SJCRH30 (cell line): ENCODE measurements at regions not wholly inside any gene's neighbourhood (a gene's known extent, or its start where the extent isn't known, plus 50 kb on each side); places are given as distances from the start of the nearest gene placed in this dataset.
"Not testable (repeated sequence)": the region's sequence is repeated elsewhere in the genome, so short reads cannot be mapped to it uniquely, and the experiment has no call there.

Experiments used
- DNase-seq, 2 experiments: peaks; one replicate each; pipeline ENCODE4 v3.0.0-alpha.2; 2015 to 2020
- H3K27ac ChIP-seq: fragments of 250-450 bp; sonication (Bioruptor Pico); 2 replicates; pipeline ENCODE4 v1.5.1; 2020; ENCODE audit warnings: mild to moderate bottlenecking, moderate library complexity
- H3K27me3 ChIP-seq: fragments of 250-450 bp; sonication (Bioruptor Pico); 2 replicates; pipeline ENCODE4 v1.5.1; 2020; ENCODE audit warnings: mild to moderate bottlenecking, moderate library complexity
- H3K36me3 ChIP-seq: fragments of 250-450 bp; sonication (Bioruptor Pico); 2 replicates; pipeline ENCODE4 v1.5.1; 2020; ENCODE audit warnings: mild to moderate bottlenecking, moderate library complexity
- H3K4me1 ChIP-seq: fragments of 250-450 bp; sonication (Bioruptor Pico); 2 replicates; pipeline ENCODE4 v1.5.1; 2020; ENCODE audit warnings: mild to moderate bottlenecking, moderate library complexity
- H3K4me3 ChIP-seq: fragments of 250-450 bp; sonication (Bioruptor Pico); 2 replicates; pipeline ENCODE4 v1.5.1; 2020; ENCODE audit warnings: mild to moderate bottlenecking, moderate library complexity
- H3K9me3 ChIP-seq: fragments of 250-450 bp; sonication (Bioruptor Pico); replicated peaks from 2 replicates; pipeline ENCODE4 v1.5.1; 2020; ENCODE audit warnings: mild to moderate bottlenecking, moderate library complexity

GRCh38 chr13:54775501-54776191 is 1747.0 kb downstream of the OLFM4 start:
- no peaks in the 10 kb centered on the region for H3K27me3 ChIP-seq
- no peaks in the 10 kb centered on the region for H3K4me1 ChIP-seq
- no peak overlapping the region for H3K4me3 ChIP-seq
- no peaks in the 10 kb centered on the region for H3K9me3 ChIP-seq
- DNase-seq = peak; percentile 19 to 39
- no peak overlapping the region for H3K27ac ChIP-seq
- H3K36me3 ChIP-seq = no peaks in the 10 kb centered on the region

DNA sequence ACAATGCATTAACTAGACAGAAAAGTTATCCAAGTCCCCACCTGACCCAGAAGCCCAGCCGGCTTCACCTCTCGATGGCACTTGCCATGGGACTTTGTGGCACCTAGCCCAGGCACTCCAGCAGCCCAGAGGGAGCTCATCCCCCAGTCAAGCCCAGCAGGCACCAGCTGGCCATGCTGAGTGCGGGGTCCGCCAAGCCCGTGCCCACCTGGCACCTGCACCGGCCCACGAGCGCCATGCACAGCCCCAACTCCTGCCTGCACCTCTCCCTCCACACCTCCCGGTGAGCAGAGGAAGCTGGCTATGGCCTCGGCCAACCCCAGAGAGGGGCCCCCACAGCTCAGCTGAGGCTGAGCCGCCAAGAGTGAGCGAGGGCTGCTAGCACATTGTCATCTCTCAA is 1759.1 kb downstream of the OLFM4 start:
- no peak for DNase-seq
- Histone ChIP-seq H3K9me3 (no peaks in the 10 kb centered on the region), H3K27me3 (no peaks in the 10 kb centered on the region), H3K27ac (no peak overlapping the region), H3K4me1 (no peaks in the 10 kb centered on the region), H3K36me3 (no peaks in the 10 kb centered on the region), H3K4me3 (no peak overlapping the region)

- no peaks in the 10 kb centered on the region for H3K27me3 ChIP-seq
- DNase-seq = peak; percentile 90 to 92
- H3K27ac ChIP-seq = peak overlapping the region; percentile 80
- no peaks in the 10 kb centered on the region for H3K4me1 ChIP-seq
- H3K9me3 ChIP-seq = no peaks in the 10 kb centered on the region
- H3K4me3 ChIP-seq = peak overlapping the region; percentile 62
- no peaks in the 10 kb centered on the region; the same call in 1 of the 2 replicates for H3K36me3 ChIP-seq
Measured at GRCh38 chr13:54799621-54800226, 1771.1 kb downstream of the OLFM4 start.

DNA sequence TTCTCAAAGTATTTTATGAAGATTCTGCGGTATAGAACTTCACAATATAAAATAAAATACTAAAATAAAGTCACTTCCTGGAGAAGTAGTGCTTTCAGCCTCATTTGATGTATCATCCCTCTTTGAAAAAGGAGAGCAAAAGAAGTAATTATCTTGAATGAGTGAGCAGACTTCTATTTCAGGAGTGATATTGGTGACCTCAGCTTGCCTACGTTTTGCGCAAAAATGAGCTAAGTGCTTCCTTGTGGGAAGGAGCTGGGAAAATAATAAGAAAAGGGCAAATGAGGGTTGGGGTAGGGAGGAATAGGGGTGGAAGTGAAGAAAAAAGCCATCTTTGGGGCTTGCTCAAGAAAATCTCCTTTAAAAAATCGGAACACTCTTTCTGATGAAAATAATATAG is 1773.6 kb downstream of the OLFM4 start:
- H3K4me1 ChIP-seq = no peaks in the 10 kb centered on the region
- no peaks in the 10 kb centered on the region for H3K9me3 ChIP-seq
- H3K27ac ChIP-seq = no peak overlapping the region
- no peak overlapping the region for H3K4me3 ChIP-seq
- peaks cover 2% of the 10 kb centered on the region; the same call in 1 of the 2 replicates for H3K36me3 ChIP-seq
- H3K27me3 ChIP-seq = no peaks in the 10 kb centered on the region
- no peak for DNase-seq

DNA sequence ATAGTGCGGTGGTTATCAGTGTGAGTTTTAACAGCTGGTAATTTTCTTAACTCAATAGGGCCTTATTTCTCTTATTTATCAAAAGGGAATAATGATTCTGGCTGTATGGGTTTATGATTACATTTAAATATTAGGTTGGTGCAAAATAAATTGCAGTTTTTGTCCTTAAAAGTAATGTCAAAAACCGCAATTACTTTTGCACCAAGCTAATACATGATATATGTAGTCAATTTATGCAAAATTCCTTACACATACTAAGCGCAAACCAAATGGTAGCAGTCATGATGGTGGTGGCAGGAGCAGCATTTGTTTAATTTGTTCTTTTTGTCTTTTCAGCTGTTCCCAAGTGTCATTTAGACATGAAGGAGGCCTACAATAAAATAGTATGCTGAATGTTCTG is 1777.1 kb downstream of the OLFM4 start:
- Histone ChIP-seq H3K9me3 (no peaks in the 10 kb centered on the region), H3K4me3 (no peak overlapping the region), H3K36me3 (peaks cover 5% of the 10 kb centered on the region; the same call in 1 of the 2 replicates), H3K27me3 (no peaks in the 10 kb centered on the region), H3K4me1 (no peaks in the 10 kb centered on the region), H3K27ac (no peak overlapping the region)
- no peak for DNase-seq

DNA sequence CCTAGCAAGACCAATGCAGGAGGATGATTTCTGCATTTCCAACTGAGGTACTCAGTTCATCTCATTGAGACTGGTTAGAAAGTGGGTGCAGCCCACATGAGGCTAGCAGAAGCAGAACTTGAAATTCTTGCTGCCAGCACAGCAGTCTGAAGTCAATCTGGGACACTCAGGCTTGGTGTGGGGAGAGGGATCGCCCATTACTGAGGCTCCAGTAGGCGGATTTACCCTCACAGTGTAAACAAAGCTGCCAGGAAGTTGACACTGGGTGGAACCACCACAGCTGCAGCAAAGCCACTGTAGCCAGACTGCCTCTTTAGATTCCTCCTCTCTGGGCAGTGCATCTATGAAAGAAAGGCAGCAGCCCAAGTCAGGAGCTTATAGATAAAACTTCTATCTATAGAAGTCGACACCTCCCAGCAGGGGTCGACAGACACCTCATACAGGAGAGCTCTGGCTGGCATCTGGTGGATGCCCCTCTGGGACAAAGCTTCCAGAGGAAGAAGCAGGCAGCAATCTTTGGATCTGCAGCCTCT is 1793.4 kb downstream of the OLFM4 start:
- H3K36me3 ChIP-seq, H3K27ac ChIP-seq, H3K4me1 ChIP-seq, H3K27me3 ChIP-seq, H3K9me3 ChIP-seq, H3K4me3 ChIP-seq: not testable (repeated sequence)
- peak; percentile 11 to 28 for DNase-seq

DNA sequence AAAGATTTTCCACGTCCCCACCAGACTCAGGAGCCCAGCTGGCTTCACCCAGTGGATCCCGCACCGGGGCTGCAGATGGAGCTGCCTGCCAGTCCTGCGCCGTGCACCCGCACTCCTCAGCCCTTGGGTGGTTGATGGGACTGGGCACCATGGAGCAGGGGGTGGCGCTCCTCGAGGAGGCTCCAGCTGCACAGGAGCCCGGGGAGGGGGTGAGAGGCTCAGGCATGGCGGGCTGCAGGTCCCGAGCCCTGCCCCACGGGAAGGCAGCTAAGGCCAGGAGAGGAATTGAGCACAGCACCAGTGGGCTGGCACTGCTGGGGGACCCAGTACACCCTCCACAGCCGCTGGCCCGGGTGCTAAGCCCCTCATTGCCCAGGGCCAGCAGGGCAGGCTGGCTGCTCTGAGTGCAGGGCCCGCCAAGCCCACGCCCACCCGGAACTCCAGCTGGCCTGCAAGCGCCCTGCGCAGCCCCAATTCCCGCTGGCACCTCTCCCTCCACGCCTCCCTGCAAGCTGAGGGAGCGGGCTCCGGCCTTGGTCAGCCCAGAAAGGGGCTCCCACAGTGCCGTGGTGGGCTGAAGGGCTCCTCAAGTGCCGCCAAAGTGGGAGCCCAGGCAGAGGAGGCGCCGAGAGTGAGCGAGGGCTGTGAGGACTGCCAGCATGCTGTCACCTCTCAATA is 1800.9 kb downstream of the OLFM4 start:
- not testable (repeated sequence) for H3K36me3 ChIP-seq, H3K27me3 ChIP-seq, H3K4me1 ChIP-seq, DNase-seq, H3K27ac ChIP-seq, H3K9me3 ChIP-seq, H3K4me3 ChIP-seq

GRCh38 chr13:54836273-54836672 is 1807.7 kb downstream of the OLFM4 start:
- Histone ChIP-seq H3K27me3 (no peaks in the 10 kb centered on the region), H3K27ac (no peak overlapping the region), H3K9me3 (no peaks in the 10 kb centered on the region; the same call in 1 of the 2 replicates), H3K4me1 (no peaks in the 10 kb centered on the region), H3K4me3 (no peak overlapping the region), H3K36me3 (no peaks in the 10 kb centered on the region)
- no peak for DNase-seq

DNA sequence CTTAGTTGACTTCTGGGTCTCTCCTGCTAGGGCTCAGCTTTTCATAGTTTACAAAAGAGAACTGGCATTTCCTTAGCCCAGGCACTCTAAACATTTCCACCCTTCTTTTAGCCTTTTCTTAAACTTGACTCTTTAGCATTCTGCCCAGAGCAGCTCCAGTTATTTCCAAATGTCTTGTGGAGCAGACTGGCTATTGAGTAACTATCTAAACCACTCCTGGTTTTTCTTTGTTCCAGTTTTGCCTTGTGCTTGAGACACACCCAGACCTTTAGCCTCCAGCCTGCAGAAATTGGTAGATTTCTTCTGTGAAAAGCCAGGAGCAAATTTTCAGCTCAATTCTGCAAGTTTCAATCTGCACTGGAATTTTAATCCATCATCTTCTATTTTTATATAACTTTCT is 1813.1 kb downstream of the OLFM4 start:
- no peaks in the 10 kb centered on the region for H3K4me1 ChIP-seq
- no peak overlapping the region for H3K27ac ChIP-seq
- H3K27me3 ChIP-seq = no peaks in the 10 kb centered on the region
- DNase-seq = no peak
- no peaks in the 10 kb centered on the region; the same call in 1 of the 2 replicates for H3K9me3 ChIP-seq
- no peaks in the 10 kb centered on the region for H3K36me3 ChIP-seq
- no peak overlapping the region for H3K4me3 ChIP-seq

GRCh38 chr13:54845351-54845965 is 1816.8 kb downstream of the OLFM4 start:
- Histone ChIP-seq H3K36me3 (no peaks in the 10 kb centered on the region), H3K27me3 (no peaks in the 10 kb centered on the region), H3K27ac (no peak overlapping the region), H3K4me3 (no peak overlapping the region), H3K9me3 (no peaks in the 10 kb centered on the region), H3K4me1 (no peaks in the 10 kb centered on the region)
- DNase-seq = no peak

DNA sequence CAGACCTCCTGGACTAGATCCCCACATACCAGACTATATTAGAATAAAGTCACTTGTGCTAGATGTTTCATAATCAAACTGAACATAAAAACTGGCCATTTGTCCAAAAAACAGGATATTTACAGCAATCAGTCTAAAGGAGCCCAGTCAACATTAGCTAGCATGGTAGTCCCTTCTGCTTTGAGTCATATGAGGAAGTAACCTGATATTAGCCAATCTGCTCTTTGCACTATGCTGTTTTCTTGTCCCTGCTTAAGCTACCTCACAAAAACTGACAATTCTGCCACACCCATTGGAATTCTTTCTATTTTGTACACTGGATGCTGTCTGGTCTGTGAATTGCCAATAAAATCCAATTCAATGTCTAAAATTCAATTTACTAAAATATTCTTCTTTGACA is 1824.2 kb downstream of the OLFM4 start:
- Histone ChIP-seq H3K27ac (no peak overlapping the region), H3K9me3 (no peaks in the 10 kb centered on the region), H3K4me1 (no peaks in the 10 kb centered on the region), H3K36me3 (peaks cover 4% of the 10 kb centered on the region; the same call in 1 of the 2 replicates), H3K4me3 (no peak overlapping the region), H3K27me3 (no peaks in the 10 kb centered on the region)
- DNase-seq = no peak

DNA sequence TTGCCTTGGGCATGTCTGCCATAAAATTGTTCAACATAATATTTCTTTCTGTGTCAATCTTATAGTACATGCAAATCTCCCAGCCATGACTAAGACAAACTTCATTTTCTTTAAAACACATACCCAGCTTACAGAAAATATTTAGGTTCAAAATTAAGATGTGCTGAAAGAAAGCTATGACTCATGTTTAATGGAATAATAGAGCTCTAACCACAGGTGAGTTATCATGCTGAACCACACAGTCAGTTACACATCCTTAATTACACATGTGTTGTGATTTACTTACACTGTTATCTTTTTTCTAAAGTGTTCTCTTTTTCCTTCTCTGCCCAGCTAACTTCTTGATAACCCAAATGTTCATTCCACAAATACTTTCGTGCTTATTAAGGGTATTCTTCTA is 1831.2 kb downstream of the OLFM4 start:
- no peak for DNase-seq
- Histone ChIP-seq H3K4me1 (0 out of 2 replicates have a peak, but pooled peaks cover 2% of the 10 kb centered on the region), H3K4me3 (no peak overlapping the region), H3K36me3 (peaks cover 4% of the 10 kb centered on the region; the same call in 1 of the 2 replicates), H3K27me3 (no peaks in the 10 kb centered on the region), H3K9me3 (no peaks in the 10 kb centered on the region), H3K27ac (no peak overlapping the region)

DNA sequence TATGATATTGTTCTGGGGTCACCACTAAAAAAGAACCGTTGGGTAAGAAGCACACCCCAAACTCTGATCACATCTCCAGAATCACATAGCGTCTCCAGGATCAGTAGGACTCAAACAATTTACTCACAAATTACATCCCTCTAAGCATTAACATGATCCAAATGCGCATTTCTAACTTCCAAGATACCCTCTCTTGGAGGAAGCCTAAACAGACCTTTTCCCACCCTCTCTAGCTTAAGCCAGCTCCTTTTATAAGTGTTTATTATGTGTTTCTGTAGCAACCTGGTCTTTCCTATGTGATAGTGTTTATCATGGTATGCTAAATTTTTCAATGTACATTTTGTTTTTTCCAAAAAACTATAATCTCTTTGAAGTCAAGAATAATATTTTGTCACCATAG is 1846.5 kb downstream of the OLFM4 start:
- no peaks in the 10 kb centered on the region for H3K36me3 ChIP-seq
- peaks cover 7% of the 10 kb centered on the region for H3K4me1 ChIP-seq
- no peak for DNase-seq
- no peaks in the 10 kb centered on the region for H3K27me3 ChIP-seq
- no peak overlapping the region for H3K27ac ChIP-seq
- no peak overlapping the region for H3K4me3 ChIP-seq
- no peaks in the 10 kb centered on the region for H3K9me3 ChIP-seq

DNA sequence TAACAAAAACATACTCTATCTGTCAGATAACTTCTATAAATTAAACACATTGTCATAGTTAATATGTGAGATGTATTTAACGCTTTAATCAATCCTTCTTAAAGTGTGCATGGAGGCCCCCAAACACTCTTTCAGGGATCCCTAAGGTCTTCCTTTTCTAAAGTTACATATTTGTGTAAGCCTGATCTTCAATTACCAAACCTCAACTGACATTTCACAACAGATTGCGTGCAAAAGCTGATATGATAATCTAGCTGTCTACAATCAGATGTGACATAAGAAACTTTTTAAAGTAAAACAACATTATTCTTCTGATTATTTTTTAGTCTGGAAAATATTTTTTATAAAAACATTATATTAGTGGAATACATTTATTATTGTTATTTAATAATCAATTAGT is 1850.4 kb downstream of the OLFM4 start:
- no peaks in the 10 kb centered on the region for H3K36me3 ChIP-seq
- no peak overlapping the region for H3K4me3 ChIP-seq
- DNase-seq = no peak
- H3K27ac ChIP-seq = no peak overlapping the region
- no peaks in the 10 kb centered on the region for H3K9me3 ChIP-seq
- H3K4me1 ChIP-seq = no peaks in the 10 kb centered on the region
- no peaks in the 10 kb centered on the region for H3K27me3 ChIP-seq

- no peak for DNase-seq
- Histone ChIP-seq H3K4me1 (no peaks in the 10 kb centered on the region), H3K9me3 (no peaks in the 10 kb centered on the region), H3K27me3 (no peaks in the 10 kb centered on the region), H3K27ac (no peak overlapping the region), H3K36me3 (no peaks in the 10 kb centered on the region), H3K4me3 (no peak overlapping the region)
Measured at GRCh38 chr13:54884682-54885081, 1856.1 kb downstream of the OLFM4 start.
